GM21447 (cell line): ENCODE measurements at regions not wholly inside any gene's neighbourhood (a gene's known extent, or its start where the extent isn't known, plus 50 kb on each side); places are given as distances from the start of the nearest gene placed in this dataset.
"Not testable (repeated sequence)": the region's sequence is repeated elsewhere in the genome, so short reads cannot be mapped to it uniquely, and the experiment has no call there.

Experiments
- ATAC-seq: cut with Tn5 transposase; IDR thresholded peaks from one replicate; pipeline ENCODE4 v1.9.1; 2021; ENCODE audit not compliant: unreplicated experiment

DNA sequence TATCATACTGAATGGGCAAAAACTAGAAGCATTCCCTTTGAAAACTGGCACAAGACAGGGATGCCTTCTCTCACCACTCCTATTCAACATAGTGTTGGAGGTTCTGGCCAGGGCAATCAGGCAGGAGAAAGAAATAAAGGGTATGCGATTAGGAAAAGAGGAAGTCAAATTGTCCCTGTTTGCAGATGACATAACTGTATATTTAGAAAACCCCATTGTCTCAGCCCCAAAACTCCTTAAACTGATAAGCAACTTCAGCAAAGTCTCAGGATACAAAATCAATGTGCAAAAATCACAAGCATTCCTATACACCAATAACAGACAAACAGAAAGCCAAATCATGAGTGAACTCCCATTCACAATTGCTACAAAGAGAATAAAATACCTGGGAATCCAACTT lies 52.5 kb upstream of the CCDC71L start:
- ATAC-seq, result not testable (repeated sequence)

DNA sequence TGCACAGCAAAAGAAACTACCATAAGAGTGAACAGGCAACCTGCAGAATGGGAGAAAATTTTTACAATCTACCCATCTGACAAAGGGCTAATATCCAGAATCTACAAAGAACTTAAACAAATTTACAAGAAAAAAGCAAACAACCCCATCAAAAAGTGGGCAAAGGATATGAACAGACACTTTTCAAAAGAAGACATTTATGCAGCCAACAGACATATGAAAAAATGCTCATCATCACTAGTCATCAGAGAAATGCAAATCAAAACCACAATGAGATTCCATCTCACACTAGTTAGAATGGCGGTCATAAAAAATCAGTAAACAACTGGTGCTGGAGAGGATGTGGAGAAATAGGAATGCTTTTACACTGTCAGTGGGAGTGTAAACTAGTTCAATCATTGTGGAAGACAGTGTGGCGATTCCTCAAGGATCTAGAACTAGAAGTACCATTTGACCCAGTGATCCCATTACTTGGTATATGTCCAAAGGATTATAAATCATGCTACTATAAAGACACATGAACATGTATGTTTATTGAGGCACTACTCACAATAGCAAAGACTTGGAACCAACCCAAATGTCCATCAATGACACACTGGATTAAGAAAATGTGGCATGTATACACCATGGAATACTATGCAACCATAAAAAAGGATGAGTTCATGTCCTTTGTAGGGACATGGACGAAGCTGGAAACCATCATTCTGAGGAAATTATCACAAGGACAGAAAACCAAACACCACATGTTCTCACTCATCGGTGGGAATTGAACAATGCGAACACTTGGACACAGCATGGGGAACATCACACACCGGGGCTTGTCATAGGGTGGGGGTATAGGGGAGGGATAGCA lies 53.9 kb upstream of the CCDC71L start:
- ATAC-seq, result not testable (repeated sequence)

DNA sequence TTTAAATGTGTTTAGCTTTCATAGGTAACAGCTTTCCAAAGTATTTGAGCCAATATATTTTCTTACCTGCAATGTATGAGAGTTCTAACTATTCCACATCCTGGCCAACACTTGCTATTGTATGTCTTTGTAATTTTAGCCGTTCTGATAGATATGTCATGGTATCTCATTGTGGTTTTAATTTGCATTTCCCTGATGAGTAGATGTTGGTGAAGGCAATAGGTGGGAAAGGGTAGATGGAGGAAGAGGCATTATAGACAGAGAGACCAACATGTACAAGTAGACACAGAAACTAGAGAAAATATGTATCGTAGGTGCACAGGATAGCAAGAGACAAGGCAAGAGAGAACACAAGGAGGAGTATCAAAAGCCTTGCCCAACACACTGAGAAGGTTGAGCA lies 54.8 kb upstream of the CCDC71L start:
- no peak for ATAC-seq

DNA sequence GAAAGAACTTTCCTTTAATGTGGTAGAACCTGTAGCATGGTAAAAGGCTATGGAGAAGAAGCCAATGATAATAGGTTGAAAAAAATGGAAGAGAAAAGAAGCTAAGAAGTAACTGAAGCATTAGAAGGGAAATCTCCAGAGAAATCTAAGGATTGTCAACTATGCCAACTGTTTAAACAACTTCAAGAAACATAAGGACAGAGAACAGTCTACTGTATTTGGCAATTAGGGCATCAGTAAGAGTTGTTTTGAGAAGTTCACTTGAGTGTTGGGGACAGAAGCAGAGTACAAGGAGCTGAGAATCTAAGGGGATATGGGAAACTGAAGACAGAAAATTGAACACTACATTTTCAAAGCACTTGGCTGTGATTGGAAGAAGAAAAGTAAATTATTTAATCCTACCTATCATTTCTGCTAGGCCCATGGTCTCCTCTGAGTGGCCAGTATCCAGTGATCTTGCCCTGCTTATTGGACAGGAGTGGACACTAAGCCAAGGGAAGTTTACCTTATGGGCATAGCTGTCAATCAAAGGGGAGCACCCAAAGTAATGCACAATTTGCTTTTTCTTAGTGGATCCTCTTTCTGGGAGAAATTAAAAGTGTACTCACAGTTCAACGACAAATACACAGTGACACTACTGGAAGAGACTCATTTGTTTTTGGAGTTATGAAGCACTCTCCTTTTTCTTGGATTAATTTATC lies 56.4 kb upstream of the CCDC71L start:
- no peak for ATAC-seq

DNA sequence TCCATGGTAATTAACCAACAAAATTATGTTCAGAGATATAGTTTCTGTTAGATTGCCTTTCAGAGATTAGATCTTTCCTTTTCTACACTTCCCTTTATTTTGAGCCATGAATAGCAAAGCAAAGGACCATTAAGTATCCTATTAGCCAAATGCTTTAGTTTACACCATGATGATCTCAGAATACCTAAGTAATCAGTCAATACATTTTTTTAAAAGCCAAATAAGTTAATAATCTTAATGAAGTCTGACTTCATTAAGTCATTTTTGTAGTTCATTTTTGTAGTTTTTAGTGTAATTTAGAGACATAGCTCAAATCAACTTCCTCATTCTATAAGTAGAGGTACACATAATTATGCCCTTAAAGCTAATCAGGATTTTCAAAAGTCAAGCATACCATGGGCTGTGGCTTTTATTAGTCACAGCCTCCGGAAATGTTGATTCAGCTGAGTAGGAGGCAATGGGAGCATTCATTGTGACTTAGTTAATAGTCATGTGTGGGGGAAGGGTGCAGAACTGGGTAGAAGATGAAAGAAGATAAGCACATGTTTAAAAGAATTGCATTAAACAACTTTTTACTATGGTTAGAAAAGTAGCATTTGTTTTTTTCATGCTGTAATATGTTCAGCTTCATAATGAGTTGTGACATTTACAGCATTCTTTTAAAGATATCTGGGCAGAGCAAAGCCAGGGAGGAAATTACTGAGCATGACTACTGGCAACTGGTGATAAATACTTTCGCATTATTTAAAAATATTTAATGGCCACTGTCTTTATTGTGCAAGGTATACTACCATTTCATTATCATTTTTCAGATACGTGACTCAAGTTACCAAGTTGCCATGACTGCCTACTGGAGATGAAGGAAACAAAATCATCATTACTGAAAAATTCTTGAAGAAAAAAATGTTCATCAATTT lies 57.3 kb upstream of the CCDC71L start:
- peak; percentile 86 for ATAC-seq

DNA sequence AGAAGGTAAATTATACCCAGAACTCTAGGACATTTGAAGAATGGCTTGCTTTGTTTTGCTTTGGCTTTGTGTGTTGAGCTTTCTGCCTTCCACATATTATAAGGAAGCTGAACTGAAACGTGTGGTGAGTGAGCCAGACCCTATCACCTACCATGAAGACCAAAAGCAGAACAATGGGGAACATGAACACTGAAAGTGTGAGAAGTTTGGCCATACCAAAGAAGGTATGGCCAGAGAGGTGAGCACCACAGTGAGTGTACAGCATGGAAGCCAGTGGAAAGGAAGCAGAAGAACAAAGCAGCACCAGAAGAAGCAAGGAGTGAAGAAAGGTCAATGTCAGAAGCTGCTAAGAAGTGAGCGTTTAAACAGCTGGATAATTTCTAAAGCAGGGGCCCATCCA lies 59.7 kb upstream of the CCDC71L start:
- ATAC-seq, result peak; percentile 52

DNA sequence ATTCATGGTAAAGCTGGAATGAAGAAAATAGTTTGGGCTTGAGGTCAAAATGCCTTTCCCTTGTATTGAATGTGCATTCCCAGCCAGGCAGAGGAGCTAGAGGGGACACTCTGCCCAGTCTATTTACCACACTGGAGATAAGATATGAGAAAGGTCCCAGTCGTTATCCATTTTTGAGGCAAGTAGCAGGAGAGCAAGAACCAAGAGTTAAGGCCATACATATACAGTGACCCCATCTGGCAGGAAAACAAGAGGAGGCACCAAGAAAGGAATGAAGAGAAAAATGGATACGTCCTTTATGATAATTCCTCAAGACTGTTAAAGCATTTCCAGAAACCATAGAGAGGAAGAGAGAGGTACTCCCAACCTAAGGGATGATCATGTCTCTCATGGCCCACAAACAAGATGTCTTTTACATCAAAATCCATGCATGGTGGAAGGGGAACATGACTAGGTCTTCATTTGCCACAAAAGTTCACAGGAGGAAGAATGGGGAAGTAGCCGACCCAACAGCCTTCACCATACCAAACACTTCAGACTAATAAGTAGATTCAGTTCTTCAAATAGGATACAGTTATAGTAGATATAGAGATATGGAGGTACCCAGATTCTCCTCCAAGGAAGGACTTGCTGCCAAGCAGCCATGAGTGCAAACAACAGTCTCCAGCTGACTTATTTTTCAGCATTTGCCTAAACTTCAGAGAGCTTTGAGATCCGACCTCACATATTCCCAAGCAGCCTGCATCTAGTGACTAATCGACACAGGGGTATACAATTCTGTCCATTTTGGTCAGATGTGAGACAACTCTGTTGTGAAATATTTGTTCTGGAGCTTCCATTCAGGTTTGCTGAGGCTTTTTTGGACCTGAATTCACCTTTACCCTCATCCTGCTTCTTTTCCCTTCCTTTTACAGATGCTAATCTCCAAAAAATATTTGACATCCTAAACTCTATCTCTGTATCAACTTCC lies 61.1 kb upstream of the CCDC71L start:
- no peak for ATAC-seq

DNA sequence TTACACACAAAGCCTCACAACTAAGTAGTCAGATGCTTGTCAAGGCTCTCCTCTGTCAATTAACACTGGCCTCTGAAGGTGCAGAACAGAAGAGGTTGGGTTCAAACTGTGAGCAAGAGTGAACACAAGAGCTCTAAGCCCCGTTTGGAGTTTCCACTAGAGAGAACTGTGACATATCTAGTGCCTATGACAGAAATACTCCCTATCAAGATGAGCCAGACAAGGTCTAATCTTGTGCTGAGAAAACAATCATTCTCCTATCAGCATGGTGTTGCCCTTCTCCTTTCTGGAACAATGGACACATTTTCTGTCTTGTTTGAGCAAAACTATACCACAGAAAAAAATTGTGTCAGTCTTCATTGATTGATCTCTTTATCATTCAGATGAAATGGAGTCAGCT lies 62.4 kb upstream of the CCDC71L start:
- no peak for ATAC-seq

DNA sequence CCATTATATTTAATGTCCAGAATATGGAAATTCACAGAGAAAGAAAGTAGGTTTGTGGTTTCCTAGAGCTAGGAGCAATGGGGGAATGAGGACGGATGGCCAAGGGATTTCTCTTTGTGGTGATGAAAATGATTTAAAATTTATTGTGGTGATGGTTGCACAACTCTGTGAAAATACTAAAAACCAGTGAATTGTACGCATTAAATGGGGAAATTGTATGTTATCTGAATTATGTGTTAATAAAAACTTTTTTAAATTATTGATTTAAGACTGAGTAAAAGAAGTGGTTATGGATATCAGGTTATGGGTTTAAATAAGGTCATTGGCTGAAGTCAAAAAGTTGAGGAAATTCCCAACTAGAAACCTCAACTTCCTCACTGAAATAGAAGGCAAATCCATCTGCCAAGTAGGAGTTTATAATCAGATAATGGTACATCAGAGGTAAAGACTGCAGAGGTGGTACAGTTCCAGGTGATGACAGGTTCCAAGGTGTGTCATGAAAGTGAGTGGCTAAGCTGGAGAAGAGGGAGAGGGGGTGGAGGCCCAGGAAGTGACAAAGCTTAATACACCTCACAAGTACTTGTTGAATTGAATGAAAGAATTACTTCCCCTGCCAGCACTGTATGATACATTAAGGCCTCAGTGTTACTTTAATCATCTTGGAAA lies 68.9 kb upstream of the CCDC71L start:
- no peak for ATAC-seq

DNA sequence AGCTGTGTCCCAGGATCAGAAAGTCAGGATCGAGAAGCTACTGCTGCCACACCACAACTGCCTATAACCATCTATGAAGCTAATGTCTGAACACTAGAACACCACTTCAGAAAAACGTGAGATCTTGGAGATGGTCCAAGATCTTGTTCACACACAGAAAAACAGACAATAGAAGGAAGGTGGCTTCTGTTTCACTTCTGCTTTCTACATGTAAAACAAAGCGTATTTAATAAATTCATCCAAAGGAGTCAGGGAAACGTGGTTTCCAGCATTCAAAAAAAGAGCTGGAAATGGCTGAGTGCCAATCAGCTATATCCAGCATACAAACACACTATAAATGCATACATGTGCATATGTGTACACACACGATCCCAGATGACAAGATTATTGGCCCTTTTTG lies 70.2 kb upstream of the CCDC71L start:
- ATAC-seq, result peak; percentile 90

DNA sequence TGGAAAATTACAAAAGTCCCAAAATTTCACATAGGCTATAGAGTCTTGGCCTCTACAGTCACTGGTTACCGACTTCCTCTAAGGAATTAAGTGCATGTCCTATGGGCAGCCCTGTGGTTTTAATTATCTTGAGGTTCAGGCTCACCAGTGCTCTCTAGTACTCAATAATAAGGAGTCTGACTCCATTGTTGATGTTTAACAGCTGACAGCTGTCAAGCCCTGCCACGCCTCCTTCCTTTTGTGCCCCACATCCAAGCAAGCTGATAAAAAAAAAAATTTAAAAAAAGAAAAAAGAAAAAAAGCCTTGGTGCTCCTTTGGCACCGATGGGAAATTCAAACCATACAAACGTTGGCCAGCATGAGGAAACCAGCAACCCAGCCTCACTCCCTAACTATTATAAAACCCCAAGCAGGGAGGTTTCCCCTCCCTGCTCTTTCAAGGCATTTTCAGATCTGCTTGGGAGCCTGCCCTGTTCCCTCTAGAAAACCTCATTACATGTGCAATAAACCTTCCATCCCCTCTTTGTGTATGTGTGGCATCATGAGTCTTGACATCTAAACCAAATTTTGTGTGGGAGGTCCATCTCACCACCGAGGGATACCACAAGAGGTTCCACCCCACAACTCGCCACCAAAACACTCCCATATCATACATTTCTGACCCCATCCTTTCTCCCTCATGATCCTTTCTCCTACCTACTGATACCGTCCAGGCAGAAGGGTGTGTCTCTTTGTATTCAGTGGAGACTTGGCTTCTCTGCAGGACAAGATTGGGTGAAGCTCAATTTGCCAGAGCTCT lies 70.9 kb upstream of the CCDC71L start:
- no peak for ATAC-seq

DNA sequence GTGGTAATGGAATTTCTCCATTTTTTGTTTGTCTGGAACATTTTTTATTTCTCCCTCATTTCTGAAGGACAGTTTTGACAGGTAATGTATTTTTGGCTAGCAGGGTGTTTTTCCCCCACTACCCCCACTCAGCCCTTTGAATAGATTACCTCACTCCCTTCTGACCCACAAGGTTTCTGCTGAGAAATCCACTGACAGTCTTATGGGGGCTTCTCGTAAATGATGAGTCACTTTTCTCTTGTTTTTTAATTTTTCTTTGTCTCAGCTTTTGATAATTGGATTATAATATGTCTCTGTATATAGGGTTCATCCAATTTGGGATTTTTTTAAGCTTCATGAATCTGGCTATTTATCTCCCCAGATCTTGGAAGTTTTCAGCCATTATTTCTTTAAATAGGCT lies 74.7 kb upstream of the CCDC71L start:
- ATAC-seq, result no peak

DNA sequence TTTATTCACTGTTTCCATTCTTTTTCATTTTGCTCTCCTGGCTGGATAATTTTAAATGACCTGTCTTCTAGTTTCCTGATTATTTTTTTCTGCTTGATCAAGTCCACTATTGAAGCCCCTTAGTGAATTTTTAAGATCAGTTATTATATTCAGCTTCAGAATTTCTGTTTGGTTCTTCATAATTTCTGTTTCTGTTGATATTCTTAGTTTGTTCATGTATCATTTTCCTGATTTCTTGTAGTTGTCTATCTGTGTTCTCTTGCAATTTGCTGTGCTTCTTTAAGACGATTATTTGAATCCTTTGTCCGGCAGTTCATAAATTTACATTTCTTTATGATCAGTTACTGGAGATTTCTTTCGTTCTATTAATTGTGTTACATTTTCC lies 75.2 kb upstream of the CCDC71L start:
- no peak for ATAC-seq

DNA sequence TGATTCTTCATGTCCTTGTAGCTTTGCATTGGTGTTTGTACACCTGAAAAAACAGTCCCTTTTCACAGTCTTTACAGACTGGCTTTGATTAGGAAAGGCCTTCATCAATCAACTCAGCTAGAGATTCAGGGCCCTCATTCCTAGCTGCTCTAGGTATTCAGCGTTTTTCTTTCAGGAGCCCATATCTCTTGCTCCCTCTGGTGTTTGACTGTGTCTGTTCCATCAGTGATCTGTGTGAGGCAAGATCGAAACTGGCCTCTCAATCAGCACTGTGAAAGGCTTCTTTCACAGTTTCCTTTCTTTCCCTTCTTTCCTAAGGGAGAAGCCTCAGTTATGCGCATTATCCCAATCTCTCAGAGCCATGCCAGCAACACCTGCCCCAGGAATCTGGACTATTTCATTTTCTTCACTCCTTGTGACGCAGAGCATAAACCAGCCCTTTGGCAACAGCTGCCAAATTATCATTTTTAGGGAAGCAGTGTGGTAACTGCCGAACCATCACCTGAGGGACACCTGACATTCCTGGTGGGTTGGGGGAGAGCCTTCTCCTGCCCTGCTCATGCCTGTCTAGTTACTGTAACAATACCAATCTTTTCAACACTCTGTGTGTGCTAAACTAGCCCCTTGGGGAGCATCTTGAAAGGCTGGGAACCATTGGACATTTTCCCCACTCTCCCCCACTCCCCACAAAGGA lies 75.7 kb upstream of the CCDC71L start:
- ATAC-seq, result peak; percentile 85

DNA sequence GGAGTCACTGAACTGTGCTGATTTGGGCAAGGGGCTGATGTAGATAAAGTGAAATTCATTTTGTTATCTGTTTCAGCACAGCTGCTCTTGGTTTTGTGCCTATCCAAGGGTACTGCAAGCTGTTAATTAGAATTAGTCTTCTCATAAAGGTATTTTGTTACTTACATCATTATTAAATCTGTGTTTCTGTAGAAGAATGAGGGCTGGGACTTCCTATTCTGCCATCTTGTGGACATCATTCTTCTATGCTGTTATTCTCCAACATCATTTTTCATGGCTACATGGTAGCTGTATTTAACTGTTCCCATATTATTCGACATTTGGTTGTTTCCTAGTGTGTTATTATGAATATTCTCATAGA lies 76.2 kb upstream of the CCDC71L start:
- ATAC-seq, result no peak

DNA sequence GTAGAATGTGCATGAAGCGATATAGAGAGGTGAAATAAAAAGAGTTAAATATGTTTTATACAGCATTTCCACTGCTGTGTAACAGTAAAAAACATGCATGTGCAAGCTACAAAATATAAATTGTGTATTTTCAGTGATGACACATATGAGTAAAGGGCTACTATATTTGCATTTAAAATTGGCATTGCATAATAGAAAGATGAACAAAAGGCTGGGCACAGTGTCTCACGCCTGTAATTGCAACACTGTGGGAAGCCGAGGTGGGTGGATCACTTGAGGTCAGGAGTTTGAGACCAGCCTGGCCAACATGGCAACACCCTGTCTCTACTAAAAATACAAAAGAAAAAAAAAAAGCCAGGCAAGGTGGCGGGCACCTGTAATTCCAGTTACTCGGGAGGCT lies 79.8 kb upstream of the CCDC71L start:
- ATAC-seq, result no peak

DNA sequence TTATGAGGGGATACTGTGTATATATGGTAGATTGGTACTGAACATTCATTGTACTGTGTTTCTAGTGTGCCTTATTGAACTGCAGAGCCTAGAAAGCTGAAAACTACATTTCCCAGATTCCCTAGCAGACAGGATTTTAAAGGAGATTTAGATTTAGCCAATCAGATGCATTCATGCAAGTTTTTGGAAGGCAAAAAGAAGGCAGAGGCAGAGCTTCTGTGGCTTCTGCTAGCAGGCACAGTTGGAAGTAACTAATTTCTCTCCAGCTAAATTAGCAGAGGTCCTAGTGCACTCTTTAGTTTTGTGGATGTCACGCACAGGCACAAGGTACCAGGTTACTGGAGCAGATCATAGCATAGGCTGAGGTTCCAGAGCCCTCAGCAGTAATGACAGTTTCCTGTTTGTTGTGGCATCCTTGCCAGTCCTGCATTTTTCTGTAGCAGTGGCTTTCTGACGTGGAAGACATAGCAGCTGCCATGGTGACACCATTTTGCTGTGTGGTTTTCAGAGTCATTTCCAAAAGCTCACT lies 83.7 kb upstream of the CCDC71L start:
- ATAC-seq, result no peak

DNA sequence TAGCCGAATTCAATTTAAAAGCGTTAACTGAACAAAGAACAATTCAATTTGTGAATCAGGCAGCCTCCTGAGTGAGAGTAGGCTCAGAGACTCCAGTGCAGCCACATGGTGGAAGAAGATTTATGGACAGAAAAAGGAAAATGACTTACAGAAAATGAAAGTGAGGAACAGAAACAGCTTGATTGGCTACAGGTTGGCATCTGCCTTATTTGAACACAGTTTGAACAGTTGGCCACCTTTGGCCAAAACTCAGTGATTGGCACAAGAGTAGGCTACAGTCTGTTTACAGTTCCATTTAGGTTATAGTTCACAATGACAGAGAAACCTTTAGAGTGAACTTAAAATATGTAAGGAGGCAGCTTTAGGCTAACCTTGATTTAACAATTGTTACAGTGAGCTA lies 86.3 kb upstream of the CCDC71L start:
- not testable (repeated sequence) for ATAC-seq
